Ishikawa (cell line): ENCODE measurements at regions not wholly inside any gene's neighbourhood (a gene's known extent, or its start where the extent isn't known, plus 50 kb on each side); places are given as distances from the start of the nearest gene placed in this dataset.

Source experiments
- CEBPB ChIP-seq: IDR thresholded peaks from 2 replicates; pipeline ENCODE4 v1.6.1; 2012
- EP300 ChIP-seq: IDR thresholded peaks from 2 replicates; pipeline ENCODE4 v1.6.1; 2012; ENCODE audit warnings: borderline replicate concordance
- NFIC ChIP-seq: IDR thresholded peaks from 2 replicates; pipeline ENCODE4 v1.6.1; 2012
- RAD21 ChIP-seq: IDR thresholded peaks from 2 replicates; pipeline ENCODE4 v1.6.1; 2012; ENCODE audit warnings: low read depth
- REST ChIP-seq: IDR thresholded peaks from 2 replicates; pipeline ENCODE4 v1.6.1; 2012; ENCODE audit warnings: low read depth, mild to moderate bottlenecking
- TEAD4 ChIP-seq: IDR thresholded peaks from 2 replicates; pipeline ENCODE4 v1.6.1; 2012
- TF ChIP-seq, protein P1 (sequence below): IDR thresholded peaks from 2 replicates; pipeline ENCODE4 v1.6.1; 2012

DNA sequence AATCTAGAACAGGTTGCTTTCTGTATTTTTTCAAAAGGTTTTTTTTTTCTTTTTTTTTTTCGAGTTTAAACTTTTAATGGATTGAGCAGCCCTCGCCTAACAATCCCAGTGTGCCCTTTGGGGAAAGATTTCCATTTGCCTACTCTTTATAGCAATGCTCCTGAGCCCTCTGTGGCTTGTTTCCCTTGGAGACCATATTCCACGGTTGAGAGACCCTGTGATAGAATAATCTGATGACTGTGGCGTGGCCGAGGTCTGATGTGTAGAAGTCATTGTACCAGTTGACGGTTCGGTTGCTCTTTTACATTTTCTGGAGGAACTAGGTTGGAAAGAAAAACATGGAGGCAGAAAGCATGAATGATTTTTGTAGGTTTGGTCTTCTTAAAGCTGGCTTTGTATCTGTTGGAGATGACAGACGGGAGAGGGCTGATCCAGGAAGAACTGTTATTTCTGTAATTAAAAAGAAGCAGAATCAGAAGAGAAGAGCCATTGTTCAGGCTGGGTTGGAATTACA lies 305.7 kb upstream of the NRIP1 start:
- TF ChIP-seq, protein P1, sequence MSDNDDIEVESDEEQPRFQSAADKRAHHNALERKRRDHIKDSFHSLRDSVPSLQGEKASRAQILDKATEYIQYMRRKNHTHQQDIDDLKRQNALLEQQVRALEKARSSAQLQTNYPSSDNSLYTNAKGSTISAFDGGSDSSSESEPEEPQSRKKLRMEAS: no peak
- TF ChIP-seq REST (no peak), EP300 (no peak), RAD21 (no peak), CEBPB (no peak), TEAD4 (no peak), NFIC (no peak)
